ENCODE measurements at regions not wholly inside any gene's neighbourhood (a gene's known extent, or its start where the extent isn't known, plus 50 kb on each side); places are given as distances from the start of the nearest gene placed in this dataset.

DNA sequence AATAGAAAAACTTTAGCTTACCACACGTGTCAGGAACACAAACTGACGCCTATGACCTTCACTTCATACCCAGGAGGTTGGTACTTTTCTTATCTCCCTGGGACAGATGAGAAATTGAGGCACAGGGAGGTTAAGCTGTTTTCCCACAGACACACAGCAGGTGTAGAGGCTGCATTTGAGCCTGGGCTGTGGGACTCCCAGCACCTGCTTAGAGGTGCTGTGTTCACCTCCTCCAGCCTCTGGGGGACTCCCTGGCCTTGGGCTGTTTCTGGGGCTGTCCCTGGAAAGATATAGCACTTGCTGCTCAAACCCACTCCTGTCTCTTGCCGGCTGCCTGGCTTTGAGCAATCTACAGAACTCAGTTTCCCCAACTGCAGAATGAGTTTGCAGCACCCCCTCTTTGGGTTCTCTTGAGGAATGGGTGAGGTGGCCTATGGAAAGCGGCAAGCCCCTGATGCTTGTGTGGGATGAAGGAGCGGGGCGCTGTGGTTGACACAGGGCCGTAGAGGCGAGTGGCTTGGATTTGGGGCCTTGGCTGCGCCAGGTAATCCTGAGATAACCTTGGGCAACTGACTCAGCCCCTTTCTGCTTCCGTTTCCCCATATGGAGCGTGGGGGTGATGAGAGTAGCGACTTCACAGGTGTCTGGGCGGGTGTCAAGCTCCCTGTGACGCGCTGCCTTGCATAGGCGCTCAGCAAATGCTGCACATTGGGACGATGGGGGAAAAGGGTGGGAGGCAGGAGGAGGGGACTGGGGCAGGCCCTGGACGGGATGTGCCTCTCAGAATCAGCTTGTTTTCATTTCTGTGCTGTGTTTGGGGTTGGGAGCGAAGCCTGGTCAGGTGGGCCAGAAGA is 104.5 kb upstream of the CIBAR2 start:
- no peak for DNase-seq (ENCODE audit: extremely low read depth, insufficient read length)
- no peak overlapping the region for H3K4me3 ChIP-seq (replicated peaks; ENCODE audit: low read depth, low read length)
- H3K27me3 ChIP-seq (replicated peaks; ENCODE audit: control insufficient read depth, insufficient read depth, low read length): no peaks in the 10 kb centered on the region
- no peaks in the 10 kb centered on the region for H3K36me3 ChIP-seq (ENCODE audit: control insufficient read depth, insufficient read depth, low read length)
- TF ChIP-seq, protein P1, sequence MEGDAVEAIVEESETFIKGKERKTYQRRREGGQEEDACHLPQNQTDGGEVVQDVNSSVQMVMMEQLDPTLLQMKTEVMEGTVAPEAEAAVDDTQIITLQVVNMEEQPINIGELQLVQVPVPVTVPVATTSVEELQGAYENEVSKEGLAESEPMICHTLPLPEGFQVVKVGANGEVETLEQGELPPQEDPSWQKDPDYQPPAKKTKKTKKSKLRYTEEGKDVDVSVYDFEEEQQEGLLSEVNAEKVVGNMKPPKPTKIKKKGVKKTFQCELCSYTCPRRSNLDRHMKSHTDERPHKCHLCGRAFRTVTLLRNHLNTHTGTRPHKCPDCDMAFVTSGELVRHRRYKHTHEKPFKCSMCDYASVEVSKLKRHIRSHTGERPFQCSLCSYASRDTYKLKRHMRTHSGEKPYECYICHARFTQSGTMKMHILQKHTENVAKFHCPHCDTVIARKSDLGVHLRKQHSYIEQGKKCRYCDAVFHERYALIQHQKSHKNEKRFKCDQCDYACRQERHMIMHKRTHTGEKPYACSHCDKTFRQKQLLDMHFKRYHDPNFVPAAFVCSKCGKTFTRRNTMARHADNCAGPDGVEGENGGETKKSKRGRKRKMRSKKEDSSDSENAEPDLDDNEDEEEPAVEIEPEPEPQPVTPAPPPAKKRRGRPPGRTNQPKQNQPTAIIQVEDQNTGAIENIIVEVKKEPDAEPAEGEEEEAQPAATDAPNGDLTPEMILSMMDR (IDR thresholded peaks at IDR 0.05; ENCODE audit: insufficient read depth, low read length, poor library complexity, severe bottlenecking): no peak

DNA sequence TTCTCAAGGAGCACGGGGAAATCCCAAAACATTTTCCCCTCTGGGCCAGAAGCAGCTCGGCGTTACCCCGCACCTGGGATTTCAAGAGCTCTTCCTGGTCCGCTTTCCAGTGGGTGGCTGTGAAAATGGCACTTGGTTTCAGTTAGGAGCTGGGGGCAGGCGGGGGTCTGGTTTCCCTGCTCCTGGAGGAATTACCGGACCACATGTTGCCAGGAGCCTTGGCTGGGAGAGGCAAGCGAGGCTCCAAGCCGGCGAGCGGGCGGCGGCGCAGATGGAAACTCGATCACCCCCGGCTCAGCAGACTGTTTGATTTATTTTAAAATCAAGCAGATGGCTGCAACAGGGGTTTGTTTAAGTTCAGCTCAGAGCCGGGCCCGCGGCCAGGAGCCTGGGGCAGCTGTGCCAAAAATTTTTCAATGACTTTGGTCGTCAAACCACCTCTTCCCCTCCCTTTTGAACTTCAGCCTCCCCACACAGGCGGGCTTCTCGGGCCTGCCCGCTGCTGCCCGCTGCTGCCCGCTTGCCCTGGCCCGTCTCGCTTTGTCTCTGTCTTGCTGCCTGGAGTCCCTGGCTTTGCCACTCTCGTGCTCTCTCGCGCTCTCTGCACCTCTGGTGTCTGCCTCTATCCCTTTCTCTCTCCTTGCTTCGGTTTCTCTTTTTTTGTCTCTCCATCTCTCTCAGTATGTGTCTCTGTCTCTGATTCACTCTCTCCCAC is 108.0 kb upstream of the CIBAR2 start:
- Histone ChIP-seq H3K36me3 (ENCODE audit: control insufficient read depth, insufficient read depth, low read length) (no peaks in the 10 kb centered on the region), H3K4me3 (replicated peaks; ENCODE audit: low read depth, low read length) (no peak overlapping the region), H3K27me3 (replicated peaks; ENCODE audit: control insufficient read depth, insufficient read depth, low read length) (no peaks in the 10 kb centered on the region)
- TF ChIP-seq, protein P1 (IDR thresholded peaks at IDR 0.05; ENCODE audit: insufficient read depth, low read length, poor library complexity, severe bottlenecking): no peak
- no peak for DNase-seq (ENCODE audit: extremely low read depth, insufficient read length)

DNA sequence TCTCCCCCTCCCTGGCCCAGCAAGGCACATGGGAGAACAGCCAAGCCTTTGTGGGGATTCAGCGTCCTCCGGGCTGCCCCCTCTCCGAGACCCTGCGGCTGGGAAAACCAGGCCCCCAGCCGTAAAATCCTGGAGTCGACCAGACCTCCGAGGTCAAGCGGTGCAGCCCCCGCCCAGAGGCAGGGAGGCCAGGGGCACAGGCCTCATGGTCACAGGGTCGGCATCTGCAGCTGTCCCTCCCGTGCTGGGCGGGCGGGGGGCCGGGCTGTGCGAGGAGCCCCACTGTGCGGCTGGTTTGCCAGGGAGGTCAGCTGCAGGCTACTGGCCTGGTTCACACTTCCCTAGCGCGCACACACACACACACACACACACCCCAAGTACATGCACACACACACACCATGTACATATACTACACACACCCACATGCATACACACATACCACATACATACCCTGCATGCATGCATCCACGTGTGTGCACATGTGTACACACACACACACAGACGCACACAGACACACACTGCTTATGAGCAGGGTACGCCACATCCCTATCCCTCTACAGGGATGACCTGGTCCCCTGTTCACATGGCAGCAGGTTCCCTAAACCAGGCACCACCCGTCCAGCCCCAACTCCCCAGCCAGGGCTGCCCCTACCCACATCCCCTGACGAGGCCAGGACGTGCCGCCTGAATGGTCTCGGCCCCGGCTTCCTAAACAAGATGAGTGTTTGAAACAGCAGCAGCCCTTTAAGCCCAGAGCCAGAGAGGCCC is 108.9 kb upstream of the CIBAR2 start:
- TF ChIP-seq, protein P1 (IDR thresholded peaks at IDR 0.05; ENCODE audit: insufficient read depth, low read length, poor library complexity, severe bottlenecking): no peak
- no peaks in the 10 kb centered on the region for H3K27me3 ChIP-seq (replicated peaks; ENCODE audit: control insufficient read depth, insufficient read depth, low read length)
- no peaks in the 10 kb centered on the region for H3K36me3 ChIP-seq (ENCODE audit: control insufficient read depth, insufficient read depth, low read length)
- H3K4me3 ChIP-seq (replicated peaks; ENCODE audit: low read depth, low read length): no peak overlapping the region
- DNase-seq (ENCODE audit: extremely low read depth, insufficient read length): no peak

DNA sequence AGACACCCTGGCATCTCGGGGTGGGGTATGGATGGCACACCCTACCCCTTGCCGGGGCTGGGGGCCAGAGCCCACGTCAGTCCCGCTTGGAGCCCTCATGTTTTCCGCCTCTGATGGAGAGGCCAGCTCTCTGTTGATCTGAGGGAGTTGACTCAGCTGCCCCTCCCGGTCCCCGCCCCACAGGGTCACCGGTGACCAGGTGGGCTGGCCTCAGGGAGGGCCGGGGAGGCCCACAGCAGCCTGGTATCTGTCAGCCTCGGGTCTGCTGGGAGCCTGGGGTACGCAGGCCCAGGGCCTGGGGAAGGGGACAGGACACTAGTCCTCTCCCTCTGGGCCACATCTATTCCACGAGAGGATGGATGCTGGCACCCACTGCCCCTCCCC is 109.5 kb upstream of the CIBAR2 start:
- TF ChIP-seq, protein P1 (IDR thresholded peaks at IDR 0.05; ENCODE audit: insufficient read depth, low read length, poor library complexity, severe bottlenecking): no peak
- H3K27me3 ChIP-seq (replicated peaks; ENCODE audit: control insufficient read depth, insufficient read depth, low read length): no peaks in the 10 kb centered on the region
- H3K4me3 ChIP-seq (replicated peaks; ENCODE audit: low read depth, low read length): no peak overlapping the region
- no peaks in the 10 kb centered on the region for H3K36me3 ChIP-seq (ENCODE audit: control insufficient read depth, insufficient read depth, low read length)
- DNase-seq (ENCODE audit: extremely low read depth, insufficient read length): no peak

DNA sequence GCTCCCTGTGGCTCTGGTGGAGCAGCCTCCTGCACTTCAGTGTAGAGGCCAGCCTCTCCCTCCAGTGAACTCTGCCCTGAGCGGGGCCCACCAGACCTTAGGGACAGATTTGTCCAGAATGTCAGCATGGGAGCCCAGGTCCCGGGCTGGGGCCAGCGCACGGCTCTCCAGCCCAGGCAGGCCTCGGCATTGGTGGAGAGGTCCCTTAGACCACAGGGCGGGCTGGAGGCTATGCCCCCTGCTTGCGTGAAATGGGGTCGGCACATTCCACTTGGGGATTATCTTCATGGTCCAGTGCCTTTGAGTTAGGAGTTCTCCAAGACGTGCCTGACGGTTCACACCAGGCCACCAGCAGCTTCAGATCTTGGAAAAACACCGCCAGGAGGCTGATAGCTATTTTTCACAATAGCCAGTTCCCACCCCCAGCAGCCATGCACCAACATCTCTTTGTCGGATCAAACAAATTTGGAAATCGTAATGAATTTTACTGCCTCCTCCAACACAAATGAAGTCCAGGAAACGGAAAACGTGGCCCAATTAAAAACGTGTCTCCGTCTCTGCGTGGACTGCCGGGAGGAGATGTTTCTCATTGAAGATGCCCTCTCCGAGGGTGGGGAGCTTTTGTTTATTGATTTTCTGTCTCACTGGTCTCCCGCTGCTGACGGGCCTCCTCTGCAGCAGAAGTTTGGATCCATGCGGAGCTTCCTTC is 110.0 kb upstream of the CIBAR2 start:
- H3K4me3 ChIP-seq (replicated peaks; ENCODE audit: low read depth, low read length): no peak overlapping the region
- TF ChIP-seq, protein P1 (IDR thresholded peaks at IDR 0.05; ENCODE audit: insufficient read depth, low read length, poor library complexity, severe bottlenecking): no peak
- no peaks in the 10 kb centered on the region for H3K27me3 ChIP-seq (replicated peaks; ENCODE audit: control insufficient read depth, insufficient read depth, low read length)
- H3K36me3 ChIP-seq (ENCODE audit: control insufficient read depth, insufficient read depth, low read length): no peaks in the 10 kb centered on the region
- DNase-seq (ENCODE audit: extremely low read depth, insufficient read length): no peak
